SK-N-SH (cell line): ENCODE measurements at regions not wholly inside any gene's neighbourhood (a gene's known extent, or its start where the extent isn't known, plus 50 kb on each side); places are given as distances from the start of the nearest gene placed in this dataset.

ENCODE experiments used
- CTCF ChIA-PET: fragments of 300-600, 350-600 bp; formaldehyde crosslinking; extraction: SDS; loops from one replicate; lab custom pipeline; 2021; lab: Yijun Ruan, JAX
- POLR2A ChIA-PET: fragments of 350-600 bp; sonication (Branson Sonifier 250); formaldehyde crosslinking; extraction: SDS; loops from one replicate; lab custom pipeline; 2020; ENCODE audit warnings: antibody characterized with exemption, inconsistent platforms; lab: Yijun Ruan, JAX
- DNase-seq: peaks from one replicate; pipeline ENCODE4 v3.0.0; 2012
- H2AFZ ChIP-seq: fragments of 200-600 bp; sonication (generic); 2 replicates; pipeline ENCODE4 v1.8.1; 2016; ENCODE audit warnings: antibody characterized with exemption, mild to moderate bottlenecking, low read depth
- H3F3A ChIP-seq: fragments of 200-600 bp; sonication (generic); replicated peaks from 2 replicates; pipeline ENCODE3; 2016; ENCODE audit warnings: antibody characterized with exemption, mild to moderate bottlenecking; ENCODE audit not compliant: insufficient read depth
- H3K27ac ChIP-seq, 2 experiments: fragments of 200-500 bp in 1 of 2; fragments of 200-600 bp in 1 of 2; sonication (Bioruptor generic) in 1 of 2; sonication (generic), shearing (Covaris generic) in 1 of 2; 2 replicates each; pipeline versions ENCODE4 v1.5.1 to v1.6.1; 2014 to 2016; ENCODE audit warnings: low read depth in 2 of 2, inconsistent platforms in 1 of 2, low read length in 1 of 2, mild to moderate bottlenecking in 1 of 2, mixed read lengths in 1 of 2
- H3K27me3 ChIP-seq: fragments of 200-600 bp; sonication (generic), shearing (Covaris generic); 2 replicates; pipeline ENCODE4 v1.6.1; 2016; ENCODE audit warnings: mixed run types; ENCODE audit not compliant: insufficient read depth
- H3K36me3 ChIP-seq, 2 experiments: fragments of 200-500 bp in 1 of 2; fragments of 200-600 bp in 1 of 2; sonication (Bioruptor generic) in 1 of 2; sonication (generic) in 1 of 2; replicated peaks in 1 of 2; 2 replicates each; pipeline versions ENCODE3 to v1.5.1; 2014 to 2016; ENCODE audit warnings: low read length in 1 of 2, mild to moderate bottlenecking in 1 of 2; ENCODE audit not compliant: insufficient read depth in 2 of 2, control insufficient read depth in 1 of 2
- H3K4me1 ChIP-seq, 2 experiments: fragments of 200-500 bp in 1 of 2; fragments of 200-600 bp in 1 of 2; sonication (Bioruptor generic) in 1 of 2; sonication (generic), shearing (Covaris generic) in 1 of 2; 2 replicates each; pipeline versions ENCODE4 v1.5.1 to v1.6.1; 2014 to 2016; ENCODE audit warnings: low read depth in 1 of 2, low read length in 1 of 2, mixed run types in 1 of 2; ENCODE audit not compliant: insufficient read depth in 2 of 2, control insufficient read depth in 1 of 2
- H3K4me2 ChIP-seq: fragments of 200-600 bp; sonication (generic), shearing (Covaris generic); 2 replicates; pipeline ENCODE4 v1.6.1; 2017; ENCODE audit warnings: mixed run types
- H3K4me3 ChIP-seq, 2 experiments: fragments of 200-500 bp in 1 of 2; fragments of 200-600 bp in 1 of 2; sonication (Bioruptor generic) in 1 of 2; sonication (generic), shearing (Covaris generic) in 1 of 2; 2 replicates each; pipeline versions ENCODE4 v1.5.1 to v1.8.1; 2014 to 2016; ENCODE audit warnings: low read depth in 2 of 2, inconsistent platforms in 1 of 2, low read length in 1 of 2, mild to moderate bottlenecking in 1 of 2, mixed read lengths in 1 of 2, moderate library complexity in 1 of 2
- H3K79me2 ChIP-seq: fragments of 200-600 bp; sonication (generic); 2 replicates; pipeline ENCODE4 v1.8.1; 2017; ENCODE audit warnings: mild to moderate bottlenecking; ENCODE audit not compliant: insufficient read depth
- H3K9ac ChIP-seq: fragments of 200-600 bp; sonication (generic); 2 replicates; pipeline ENCODE4 v1.6.1; 2017; ENCODE audit warnings: mixed run types
- H3K9me2 ChIP-seq: fragments of 200-600 bp; sonication (generic); 2 replicates; pipeline ENCODE4 v1.6.1; 2017; ENCODE audit warnings: mixed run types
- H3K9me3 ChIP-seq: fragments of 200-600 bp; sonication (generic); 2 replicates; pipeline ENCODE4 v1.6.1; 2017; ENCODE audit warnings: mixed run types, mild to moderate bottlenecking, moderate library complexity
- H4K20me1 ChIP-seq: fragments of 200-600 bp; sonication (generic); 2 replicates; pipeline ENCODE4 v1.6.1; 2017; ENCODE audit warnings: mild to moderate bottlenecking, mixed run types; ENCODE audit not compliant: insufficient read depth
- CHD2 ChIP-seq: fragments of 150-350 bp; IDR thresholded peaks from 2 replicates; pipeline ENCODE4 v1.6.1; 2018; ENCODE audit warnings: low read length; ENCODE audit not compliant: partially characterized antibody
- CTCF ChIP-seq: fragments of 200-600 bp; sonication (generic); IDR thresholded peaks from 2 replicates; pipeline ENCODE4 v1.6.1; 2017; ENCODE audit warnings: antibody characterized with exemption, mild to moderate bottlenecking, moderate library complexity
- EP300 ChIP-seq, 2 experiments: IDR thresholded peaks; 2 replicates each; pipeline versions ENCODE4 v1.4.0 to v1.6.1; 2012; ENCODE audit warnings: borderline replicate concordance in 1 of 2, low read depth in 1 of 2, low read length in 1 of 2
- FOSL2 ChIP-seq: IDR thresholded peaks from 2 replicates; pipeline ENCODE4 v1.4.0; 2012; ENCODE audit warnings: low read depth, mild to moderate bottlenecking, moderate library complexity, borderline replicate concordance
- FOXJ3 ChIP-seq: sonication (generic); formaldehyde crosslinking; IDR thresholded peaks from 2 replicates; pipeline ENCODE4 v1.5.1; 2020; ENCODE audit warnings: mild to moderate bottlenecking, missing genetic modification reagents
- GABPA ChIP-seq: IDR thresholded peaks from 2 replicates; pipeline ENCODE4 v1.4.0; 2012; ENCODE audit warnings: low read depth, mild to moderate bottlenecking
- GATA2 ChIP-seq: sonication (generic); formaldehyde crosslinking; IDR thresholded peaks from 2 replicates; pipeline ENCODE4 v1.5.0; 2020; ENCODE audit warnings: mild to moderate bottlenecking, missing genetic modification reagents
- MEF2A ChIP-seq: IDR thresholded peaks from 2 replicates; pipeline ENCODE4 v1.4.0; 2012; ENCODE audit warnings: low read depth, borderline replicate concordance
- NRF1 ChIP-seq: IDR thresholded peaks from 2 replicates; pipeline ENCODE4 v1.6.1; 2012; ENCODE audit warnings: low read depth, mild to moderate bottlenecking, low read length
- POLR2AphosphoS5 ChIP-seq: IDR thresholded peaks from 2 replicates; pipeline ENCODE4 v1.6.1; 2012; ENCODE audit warnings: low read depth, low read length
- RXRA ChIP-seq: IDR thresholded peaks from 2 replicates; pipeline ENCODE4 v1.4.0; 2012; ENCODE audit warnings: low read depth, mild to moderate bottlenecking, borderline replicate concordance
- SIN3A ChIP-seq: IDR thresholded peaks from 2 replicates; pipeline ENCODE4 v1.6.1; 2012; ENCODE audit warnings: low read depth, mild to moderate bottlenecking, low read length, moderate library complexity, borderline replicate concordance
- TAF1 ChIP-seq: IDR thresholded peaks from 2 replicates; pipeline ENCODE4 v1.6.1; 2012; ENCODE audit warnings: low read depth, mild to moderate bottlenecking, low read length, moderate library complexity, borderline replicate concordance
- USF1 ChIP-seq: IDR thresholded peaks from 2 replicates; pipeline ENCODE4 v1.4.0; 2012; ENCODE audit warnings: low read depth, borderline replicate concordance
- WGBS: methylation state at CpG from one replicate; pipeline ENCODE4 v1.1.6; 2017; ENCODE audit warnings: low lambda C conversion rate; 5-methylcytosine and 5-hydroxymethylcytosine counted together
- TF ChIP-seq, protein P1 (sequence below): IDR thresholded peaks from 2 replicates; pipeline ENCODE4; 2012
- TF ChIP-seq, protein P2 (sequence below): IDR thresholded peaks from 2 replicates; pipeline ENCODE4 v1.4.0; 2012; ENCODE audit warnings: low read depth, borderline replicate concordance
- TF ChIP-seq, protein P3 (sequence below): fragments of 150-350 bp; IDR thresholded peaks from 2 replicates; pipeline ENCODE4 v1.6.1; 2017; ENCODE audit warnings: antibody characterized with exemption, low read length, low read depth, borderline replicate concordance
- TF ChIP-seq, protein P4 (sequence below): fragments of 150-350 bp; IDR thresholded peaks from 2 replicates; pipeline ENCODE4 v1.6.1; 2016; ENCODE audit warnings: mild to moderate bottlenecking, low read depth, low read length

DNA sequence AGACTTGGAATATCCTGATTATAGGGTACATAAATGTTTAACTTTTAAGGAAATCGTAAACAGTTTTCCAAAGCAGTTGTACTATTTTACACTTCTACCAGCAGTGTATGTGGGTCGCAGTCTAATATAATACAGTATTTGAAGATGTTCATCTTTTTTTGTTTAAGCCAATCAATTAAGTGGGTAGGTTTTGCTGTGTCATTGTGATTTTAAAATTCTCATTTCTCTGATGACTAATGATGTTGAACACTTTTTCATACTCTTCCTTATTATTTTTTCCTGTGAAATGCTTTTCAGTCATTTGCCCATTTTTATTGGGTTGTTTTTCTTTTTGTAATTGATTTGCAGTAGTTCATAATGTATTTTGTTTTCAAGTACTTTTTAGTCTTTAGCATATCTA, 2689.7 kb downstream of the PCDH9 start:
- WGBS: 96% methylated on average over 2 of the region's 2 CpGs
- Histone ChIP-seq H3K4me3 (no peak overlapping the region), H3K27me3 (no peaks in the 10 kb centered on the region), H3K4me1 (no peaks in the 10 kb centered on the region), H3K79me2 (no peaks in the 10 kb centered on the region), H3F3A (no peaks in the 10 kb centered on the region), H3K27ac (no peak overlapping the region), H4K20me1 (no peaks in the 10 kb centered on the region), H3K9me2 (no peaks in the 10 kb centered on the region), H3K4me2 (no peak overlapping the region), H3K9ac (no peak overlapping the region), H3K36me3 (no peaks in the 10 kb centered on the region), H2AFZ (no peak overlapping the region), H3K9me3 (no peaks in the 10 kb centered on the region)
- ChIA-PET CTCF (no interaction called here), POLR2A (no interaction called here)
- TF ChIP-seq, protein P1, sequence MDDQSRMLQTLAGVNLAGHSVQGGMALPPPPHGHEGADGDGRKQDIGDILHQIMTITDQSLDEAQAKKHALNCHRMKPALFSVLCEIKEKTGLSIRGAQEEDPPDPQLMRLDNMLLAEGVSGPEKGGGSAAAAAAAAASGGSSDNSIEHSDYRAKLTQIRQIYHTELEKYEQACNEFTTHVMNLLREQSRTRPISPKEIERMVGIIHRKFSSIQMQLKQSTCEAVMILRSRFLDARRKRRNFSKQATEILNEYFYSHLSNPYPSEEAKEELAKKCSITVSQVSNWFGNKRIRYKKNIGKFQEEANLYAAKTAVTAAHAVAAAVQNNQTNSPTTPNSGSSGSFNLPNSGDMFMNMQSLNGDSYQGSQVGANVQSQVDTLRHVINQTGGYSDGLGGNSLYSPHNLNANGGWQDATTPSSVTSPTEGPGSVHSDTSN: no peak
- TF ChIP-seq USF1 (no peak), FOXJ3 (no peak), GABPA (no peak), CHD2 (no peak), SIN3A (no peak), EP300 (IDR thresholded peaks at IDR 0.05; ENCODE audit: borderline replicate concordance in 1 of 2, low read depth in 1 of 2, low read length in 1 of 2) (no peak), MEF2A (no peak), CTCF (no peak), GATA2 (CRISPR knock-in tag) (no peak), TAF1 (no peak), FOSL2 (no peak), NRF1 (no peak), RXRA (no peak), POLR2AphosphoS5 (no peak)
- TF ChIP-seq, protein P2, sequence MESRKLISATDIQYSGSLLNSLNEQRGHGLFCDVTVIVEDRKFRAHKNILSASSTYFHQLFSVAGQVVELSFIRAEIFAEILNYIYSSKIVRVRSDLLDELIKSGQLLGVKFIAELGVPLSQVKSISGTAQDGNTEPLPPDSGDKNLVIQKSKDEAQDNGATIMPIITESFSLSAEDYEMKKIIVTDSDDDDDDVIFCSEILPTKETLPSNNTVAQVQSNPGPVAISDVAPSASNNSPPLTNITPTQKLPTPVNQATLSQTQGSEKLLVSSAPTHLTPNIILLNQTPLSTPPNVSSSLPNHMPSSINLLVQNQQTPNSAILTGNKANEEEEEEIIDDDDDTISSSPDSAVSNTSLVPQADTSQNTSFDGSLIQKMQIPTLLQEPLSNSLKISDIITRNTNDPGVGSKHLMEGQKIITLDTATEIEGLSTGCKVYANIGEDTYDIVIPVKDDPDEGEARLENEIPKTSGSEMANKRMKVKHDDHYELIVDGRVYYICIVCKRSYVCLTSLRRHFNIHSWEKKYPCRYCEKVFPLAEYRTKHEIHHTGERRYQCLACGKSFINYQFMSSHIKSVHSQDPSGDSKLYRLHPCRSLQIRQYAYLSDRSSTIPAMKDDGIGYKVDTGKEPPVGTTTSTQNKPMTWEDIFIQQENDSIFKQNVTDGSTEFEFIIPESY: no peak
- TF ChIP-seq, protein P3, sequence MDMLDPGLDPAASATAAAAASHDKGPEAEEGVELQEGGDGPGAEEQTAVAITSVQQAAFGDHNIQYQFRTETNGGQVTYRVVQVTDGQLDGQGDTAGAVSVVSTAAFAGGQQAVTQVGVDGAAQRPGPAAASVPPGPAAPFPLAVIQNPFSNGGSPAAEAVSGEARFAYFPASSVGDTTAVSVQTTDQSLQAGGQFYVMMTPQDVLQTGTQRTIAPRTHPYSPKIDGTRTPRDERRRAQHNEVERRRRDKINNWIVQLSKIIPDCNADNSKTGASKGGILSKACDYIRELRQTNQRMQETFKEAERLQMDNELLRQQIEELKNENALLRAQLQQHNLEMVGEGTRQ: no peak
- TF ChIP-seq, protein P4, sequence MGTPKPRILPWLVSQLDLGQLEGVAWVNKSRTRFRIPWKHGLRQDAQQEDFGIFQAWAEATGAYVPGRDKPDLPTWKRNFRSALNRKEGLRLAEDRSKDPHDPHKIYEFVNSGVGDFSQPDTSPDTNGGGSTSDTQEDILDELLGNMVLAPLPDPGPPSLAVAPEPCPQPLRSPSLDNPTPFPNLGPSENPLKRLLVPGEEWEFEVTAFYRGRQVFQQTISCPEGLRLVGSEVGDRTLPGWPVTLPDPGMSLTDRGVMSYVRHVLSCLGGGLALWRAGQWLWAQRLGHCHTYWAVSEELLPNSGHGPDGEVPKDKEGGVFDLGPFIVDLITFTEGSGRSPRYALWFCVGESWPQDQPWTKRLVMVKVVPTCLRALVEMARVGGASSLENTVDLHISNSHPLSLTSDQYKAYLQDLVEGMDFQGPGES: no peak
- DNase-seq: no peak
